Tibial nerve (tissue), 4 donors: ENCODE measurements at regions not wholly inside any gene's neighbourhood (a gene's known extent, or its start where the extent isn't known, plus 50 kb on each side); places are given as distances from the start of the nearest gene placed in this dataset.

Experiments used
- DNase-seq, 2 donors: peaks; one replicate each; pipeline ENCODE4 v3.0.0-alpha.2; 2019; ENCODE audit warnings: low spot score in 2 of 2
- H3K27ac ChIP-seq, 4 donors: fragments of 200-600 bp; sonication (generic) in 3 of 4; one replicate each; pipeline ENCODE4 v1.5.1; 2017 to 2019; ENCODE audit warnings: mild to moderate bottlenecking in 1 of 4
- H3K27me3 ChIP-seq, 2 donors: fragments of 200-600 bp; sonication (generic) in 1 of 2; one replicate each; pipeline versions ENCODE4 v1.5.1 to v1.6.0; 2017 to 2019
- H3K36me3 ChIP-seq, 3 donors: fragments of 200-600 bp; sonication (generic); one replicate each; pipeline ENCODE4 v1.5.1; 2018 to 2019
- H3K4me1 ChIP-seq, 4 donors: fragments of 200-600 bp; sonication (generic) in 3 of 4; one replicate each; pipeline ENCODE4 v1.5.1; 2017 to 2019
- H3K4me3 ChIP-seq, 4 donors: fragments of 200-600 bp; sonication (generic) in 3 of 4; one replicate each; pipeline ENCODE4 v1.5.1; 2017 to 2019; ENCODE audit warnings: mild to moderate bottlenecking in 1 of 4, moderate library complexity in 1 of 4
- H3K9me3 ChIP-seq, 4 donors: fragments of 200-600 bp; sonication (generic) in 3 of 4; one replicate each; pipeline ENCODE4 v1.5.1; 2017 to 2019
- CTCF ChIP-seq, 5 experiments: fragments of 200-600 bp in 3 of 5; fragments of 450-650 bp in 2 of 5; sonication (generic) in 3 of 5; IDR thresholded peaks; one replicate each; pipeline ENCODE4 v1.5.1; 2016 to 2019; ENCODE audit warnings: antibody characterized with exemption in 5 of 5, mild to moderate bottlenecking in 3 of 5, moderate library complexity in 2 of 5
- EP300 ChIP-seq, 2 donors: sonication (generic); formaldehyde crosslinking; IDR thresholded peaks; one replicate each; pipeline ENCODE4 v1.6.1; 2017; ENCODE audit warnings: antibody characterized with exemption in 2 of 2, mild to moderate bottlenecking in 1 of 2
- POLR2A ChIP-seq, 2 donors: fragments of 450-650 bp; IDR thresholded peaks; one replicate each; pipeline ENCODE4 v1.6.1; 2017; ENCODE audit warnings: antibody characterized with exemption in 2 of 2, mild to moderate bottlenecking in 2 of 2, moderate library complexity in 2 of 2
- WGBS, 2 donors: methylation state at CpG; one replicate each; pipeline ENCODE4 v1.1.5; 2018; 5-methylcytosine and 5-hydroxymethylcytosine counted together

- H3K27ac ChIP-seq, result no peak overlapping the region
- WGBS, 2 donors, result 63 to 68% methylated on average over 5 of the region's 5 CpGs
- no peak overlapping the region for H3K4me3 ChIP-seq
- no peaks in the 10 kb centered on the region for H3K36me3 ChIP-seq
- no peaks in the 10 kb centered on the region for H3K4me1 ChIP-seq
- no peaks in the 10 kb centered on the region for H3K27me3 ChIP-seq
- no peak for DNase-seq
- peaks cover 0 to 12% (median 0%) of the 10 kb centered on the region in 4 donors for H3K9me3 ChIP-seq
- TF ChIP-seq POLR2A (IDR thresholded peaks at IDR 0.05), result no peak
- TF ChIP-seq EP300 (IDR thresholded peaks at IDR 0.05), result no peak
- no peak for TF ChIP-seq CTCF (IDR thresholded peaks at IDR 0.05)
These were observed 107.4 kb downstream of the PERP start for GRCh38 chr6:137999815-138000214.

DNA sequence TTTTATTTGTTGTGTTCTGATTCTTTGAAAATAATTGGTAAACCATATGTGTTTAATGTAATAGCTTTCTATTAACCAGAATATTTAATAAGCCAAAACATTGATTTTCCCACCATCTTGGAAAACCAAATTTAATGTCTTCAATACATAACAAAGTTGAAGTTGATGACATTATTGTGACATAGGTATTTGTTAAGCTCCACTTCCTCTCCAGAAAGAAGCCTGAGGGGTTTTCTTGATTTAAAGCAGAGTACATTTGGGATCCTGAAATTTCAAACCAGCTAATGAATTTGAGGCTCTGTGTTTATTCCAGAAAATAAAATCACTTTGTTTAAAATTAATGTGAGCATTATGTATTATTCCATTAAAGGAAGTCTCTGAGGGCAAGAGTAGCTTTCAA lies 106.3 kb downstream of the PERP start:
- Histone ChIP-seq H3K27ac (no peak overlapping the region), H3K36me3 (no peaks in the 10 kb centered on the region), H3K9me3 (peaks cover 0 to 12% (median 0%) of the 10 kb centered on the region in 4 donors), H3K4me1 (no peaks in the 10 kb centered on the region), H3K27me3 (no peaks in the 10 kb centered on the region), H3K4me3 (no peak overlapping the region)
- TF ChIP-seq EP300 (IDR thresholded peaks at IDR 0.05) (no peak), CTCF (IDR thresholded peaks at IDR 0.05) (no peak), POLR2A (IDR thresholded peaks at IDR 0.05) (no peak)
- no peak for DNase-seq

GRCh38 chr6:138001750-138002349 lies 105.4 kb downstream of the PERP start:
- H3K9me3 ChIP-seq, result peaks cover 0 to 12% (median 0%) of the 10 kb centered on the region in 4 donors
- no peaks in the 10 kb centered on the region for H3K4me1 ChIP-seq
- DNase-seq, result peak; percentile 49 to 87
- no peaks in the 10 kb centered on the region for H3K36me3 ChIP-seq
- TF ChIP-seq EP300 (IDR thresholded peaks at IDR 0.05) (no peak), CTCF (IDR thresholded peaks at IDR 0.05) (peak; percentile 70 to 84 (median 80))
- no peaks in the 10 kb centered on the region for H3K27me3 ChIP-seq
- WGBS, 2 donors, result 14 to 16% methylated on average over 6 of the region's 6 CpGs
- H3K4me3 ChIP-seq, result no peak overlapping the region
- no peak overlapping the region for H3K27ac ChIP-seq

DNA sequence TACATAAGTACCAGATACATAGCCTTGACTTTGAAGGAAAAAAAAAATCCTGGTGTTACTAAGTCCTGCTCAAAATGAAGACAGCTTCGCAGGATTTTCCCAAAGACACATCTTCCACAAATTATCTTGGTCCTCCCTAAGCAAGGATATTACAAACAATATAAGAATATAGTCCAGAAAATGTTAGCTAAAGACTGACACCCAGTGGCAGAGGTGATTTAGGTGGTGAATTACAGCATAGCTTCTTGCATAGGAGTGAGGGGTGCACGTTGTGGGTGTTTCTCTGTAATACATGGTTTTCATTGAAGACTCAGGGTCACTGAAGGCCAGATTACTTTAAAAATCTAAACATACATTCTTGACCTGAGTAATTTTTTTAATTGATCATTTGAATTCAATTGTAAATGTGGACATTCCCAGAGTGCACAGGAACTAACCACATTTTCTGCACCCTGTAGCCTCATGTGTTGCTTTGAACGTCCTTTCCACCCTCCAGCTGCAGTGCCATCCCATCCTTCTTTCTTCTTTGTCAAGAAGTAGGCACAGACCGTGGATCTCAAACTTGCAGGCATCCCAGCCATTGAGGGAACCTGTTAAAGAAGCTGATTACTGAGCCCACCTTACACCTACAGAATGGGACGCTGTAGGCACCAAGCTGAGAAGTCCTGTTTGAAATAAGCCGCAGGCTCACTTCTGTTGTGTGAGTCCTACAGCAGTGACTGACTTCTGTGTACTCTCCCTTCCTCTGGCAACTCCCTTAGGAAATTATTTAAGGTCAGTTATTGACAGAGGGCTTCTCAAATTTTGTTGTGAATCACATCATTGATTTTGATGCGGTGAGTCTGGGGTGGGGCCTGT lies 102.6 kb downstream of the PERP start:
- DNase-seq, result peak in 1 of 2 donors; percentile 54
- H3K27ac ChIP-seq, result no peak overlapping the region
- no peaks in the 10 kb centered on the region for H3K9me3 ChIP-seq
- no peaks in the 10 kb centered on the region for H3K27me3 ChIP-seq
- H3K36me3 ChIP-seq, result no peaks in the 10 kb centered on the region
- WGBS, 2 donors, result 50 to 54% methylated on average over 7 of the region's 7 CpGs
- H3K4me3 ChIP-seq, result no peak overlapping the region
- no peaks in the 10 kb centered on the region for H3K4me1 ChIP-seq
- TF ChIP-seq CTCF (IDR thresholded peaks at IDR 0.05) (peak in 2 of 5 experiments; percentile 11 to 12), EP300 (IDR thresholded peaks at IDR 0.05) (no peak), POLR2A (IDR thresholded peaks at IDR 0.05) (no peak)

DNA sequence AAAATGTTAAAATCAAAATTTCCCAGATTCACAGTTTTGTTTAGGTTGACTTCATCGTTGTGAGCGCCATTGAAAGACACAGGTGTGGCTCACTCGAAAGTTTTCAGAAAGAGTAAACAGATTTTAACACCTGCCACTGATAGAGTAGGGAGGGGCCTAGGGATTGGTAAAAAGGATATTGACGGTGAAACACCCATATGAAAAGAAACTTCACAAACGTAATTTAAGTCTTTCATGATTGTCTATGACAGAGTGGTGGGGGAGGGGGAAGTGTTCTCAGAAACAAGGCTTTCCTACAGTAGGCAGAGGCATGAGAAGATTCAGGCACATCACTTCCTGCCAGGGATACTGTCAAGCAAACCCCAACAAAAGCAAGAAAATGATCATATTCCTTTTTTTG lies 101.4 kb downstream of the PERP start:
- Histone ChIP-seq H3K27ac (no peak overlapping the region), H3K36me3 (no peaks in the 10 kb centered on the region), H3K9me3 (no peaks in the 10 kb centered on the region), H3K4me1 (no peaks in the 10 kb centered on the region), H3K27me3 (no peaks in the 10 kb centered on the region), H3K4me3 (no peak overlapping the region)
- TF ChIP-seq EP300 (IDR thresholded peaks at IDR 0.05) (no peak), CTCF (IDR thresholded peaks at IDR 0.05) (no peak), POLR2A (IDR thresholded peaks at IDR 0.05) (no peak)
- WGBS, 2 donors, result 79 to 82% methylated on average over 5 of the region's 5 CpGs
- DNase-seq, result no peak
